OCI-LY3 (cell line): ENCODE measurements at regions not wholly inside any gene's neighbourhood (a gene's known extent, or its start where the extent isn't known, plus 50 kb on each side); places are given as distances from the start of the nearest gene placed in this dataset.

Experiments
- H2AFZ ChIP-seq: fragments of 200-600, 300-600 bp; shearing (Covaris generic); 2 replicates; pipeline ENCODE4 v1.6.0; 2014; ENCODE audit warnings: antibody characterized with exemption, low read depth, low read length
- H3K27ac ChIP-seq: fragments of 200-600, 300-600 bp; sonication (generic); 2 replicates; pipeline ENCODE4 v1.5.1; 2014; ENCODE audit warnings: mild to moderate bottlenecking, low read length, moderate library complexity, mixed read lengths
- H3K27me3 ChIP-seq: fragments of 200-600, 300-600 bp; sonication (generic); 2 replicates; pipeline ENCODE4 v1.6.1; 2014; ENCODE audit warnings: low read depth, low read length, mixed read lengths
- H3K36me3 ChIP-seq: fragments of 200-600, 300-600 bp; sonication (generic); replicated peaks from 2 replicates; pipeline ENCODE3; 2014; ENCODE audit warnings: low read depth, low read length, mixed read lengths
- H3K4me1 ChIP-seq: fragments of 300-600, 200-600 bp; sonication (generic); 2 replicates; pipeline ENCODE4 v1.6.1; 2014; ENCODE audit warnings: low read length, mixed read lengths
- H3K4me2 ChIP-seq: fragments of 200-600, 300-600 bp; sonication (generic); 2 replicates; pipeline ENCODE4 v1.6.1; 2014; ENCODE audit warnings: low read length, mixed read lengths
- H3K4me3 ChIP-seq: fragments of 300-600, 200-600 bp; sonication (generic); 2 replicates; pipeline ENCODE4 v1.5.1; 2014; ENCODE audit warnings: antibody characterized with exemption, mild to moderate bottlenecking, low read length, moderate library complexity
- H3K79me2 ChIP-seq: fragments of 300-600, 200-600 bp; shearing (Covaris generic); 2 replicates; pipeline ENCODE4 v1.6.1; 2014; ENCODE audit warnings: mild to moderate bottlenecking, low read length, mixed read lengths
- H3K9ac ChIP-seq: fragments of 300-600, 200-600 bp; shearing (Covaris generic); 2 replicates; pipeline ENCODE4 v1.6.0; 2014; ENCODE audit warnings: mild to moderate bottlenecking, low read length, moderate library complexity
- H3K9me3 ChIP-seq: fragments of 200-600, 300-600 bp; shearing (Covaris generic); 2 replicates; pipeline ENCODE4 v1.6.1; 2014; ENCODE audit warnings: low read length, mixed read lengths; ENCODE audit not compliant: insufficient read depth
- H4K20me1 ChIP-seq: fragments of 200-600, 300-600 bp; sonication (generic); 2 replicates; pipeline ENCODE4 v1.6.1; 2016; ENCODE audit warnings: low read length, mixed read lengths; ENCODE audit not compliant: insufficient read depth
- CTCF ChIP-seq: fragments of 200-600, 300-600 bp; sonication (generic); IDR thresholded peaks from 2 replicates; pipeline ENCODE4 v1.5.1; 2014; ENCODE audit warnings: antibody characterized with exemption, low read length, low read depth
- EZH2phosphoT487 ChIP-seq: fragments of 200-600 bp; shearing (Covaris generic); IDR thresholded peaks from 2 replicates; pipeline ENCODE4 v1.6.1; 2018; ENCODE audit warnings: antibody characterized with exemption, mixed run types, low read depth

GRCh38 chrX:25534091-25534490, 518.3 kb upstream of the ARX start:
- Histone ChIP-seq H3K36me3 (no peaks in the 10 kb centered on the region), H3K4me3 (no peak overlapping the region), H3K4me1 (0 out of 2 replicates have a peak, but pooled peaks cover 3% of the 10 kb centered on the region), H3K9me3 (no peaks in the 10 kb centered on the region), H3K27me3 (no peaks in the 10 kb centered on the region), H3K79me2 (no peaks in the 10 kb centered on the region), H4K20me1 (no peaks in the 10 kb centered on the region), H3K4me2 (no peak overlapping the region), H2AFZ (no peak overlapping the region), H3K27ac (no peak overlapping the region), H3K9ac (no peak overlapping the region)
- TF ChIP-seq EZH2phosphoT487 (no peak), CTCF (no peak)

GRCh38 chrX:25536307-25536970, 520.7 kb upstream of the ARX start:
- H3K4me3 ChIP-seq: no peak overlapping the region
- H3K9me3 ChIP-seq: no peaks in the 10 kb centered on the region
- no peak overlapping the region for H3K4me2 ChIP-seq
- H3K36me3 ChIP-seq: no peaks in the 10 kb centered on the region
- no peaks in the 10 kb centered on the region for H3K27me3 ChIP-seq
- H3K4me1 ChIP-seq: no peaks in the 10 kb centered on the region
- H3K9ac ChIP-seq: no peak overlapping the region
- no peak overlapping the region for H2AFZ ChIP-seq
- H3K79me2 ChIP-seq: no peaks in the 10 kb centered on the region
- H3K27ac ChIP-seq: no peak overlapping the region
- TF ChIP-seq CTCF (no peak), EZH2phosphoT487 (no peak)
- H4K20me1 ChIP-seq: no peaks in the 10 kb centered on the region

GRCh38 chrX:25537699-25538098, 521.9 kb upstream of the ARX start:
- H3K9ac ChIP-seq: no peak overlapping the region
- H3K27ac ChIP-seq: no peak overlapping the region
- H3K4me2 ChIP-seq: no peak overlapping the region
- no peaks in the 10 kb centered on the region for H3K9me3 ChIP-seq
- no peaks in the 10 kb centered on the region for H3K4me1 ChIP-seq
- no peaks in the 10 kb centered on the region for H4K20me1 ChIP-seq
- no peak overlapping the region for H3K4me3 ChIP-seq
- TF ChIP-seq CTCF (no peak), EZH2phosphoT487 (no peak)
- H3K36me3 ChIP-seq: no peaks in the 10 kb centered on the region
- no peaks in the 10 kb centered on the region for H3K79me2 ChIP-seq
- H2AFZ ChIP-seq: no peak overlapping the region
- no peaks in the 10 kb centered on the region for H3K27me3 ChIP-seq

- Histone ChIP-seq H3K4me2 (no peak overlapping the region), H3K27ac (no peak overlapping the region), H3K79me2 (no peaks in the 10 kb centered on the region), H3K36me3 (no peaks in the 10 kb centered on the region), H3K4me1 (no peaks in the 10 kb centered on the region), H3K4me3 (no peak overlapping the region), H3K9me3 (no peaks in the 10 kb centered on the region), H4K20me1 (no peaks in the 10 kb centered on the region), H3K9ac (no peak overlapping the region), H3K27me3 (no peaks in the 10 kb centered on the region), H2AFZ (no peak overlapping the region)
- no peak for TF ChIP-seq EZH2phosphoT487
Observed at GRCh38 chrX:25544641-25545040, 528.9 kb upstream of the ARX start.
